CD8-positive, alpha-beta memory T cell (primary cell): ENCODE measurements at regions not wholly inside any gene's neighbourhood (a gene's known extent, or its start where the extent isn't known, plus 50 kb on each side); places are given as distances from the start of the nearest gene placed in this dataset.
"Not testable (repeated sequence)": the region's sequence is repeated elsewhere in the genome, so short reads cannot be mapped to it uniquely, and the experiment has no call there.

Source experiments
- CTCF ChIA-PET: fragments of 350-600 bp; sonication (Branson Sonifier 250); formaldehyde crosslinking; loops from one replicate; lab custom pipeline; 2021; ENCODE audit warnings: antibody characterized with exemption; lab: Charles Lee
- POLR2A ChIA-PET: fragments of 350-600 bp; sonication (Branson Sonifier 250); formaldehyde crosslinking; loops from one replicate; lab custom pipeline; 2021; ENCODE audit warnings: antibody characterized with exemption; lab: Charles Lee
- DNase-seq, 5 donors: peaks; one replicate each; pipeline versions ENCODE4 v3.0.0 to v3.0.0-alpha.2; 2020 to 2022; ENCODE audit warnings: mixed read lengths in 1 of 5
- H3K27ac ChIP-seq: one replicate; pipeline ENCODE4 v1.7.0; 2013; ENCODE audit warnings: low read depth, mild to moderate bottlenecking, low read length, moderate library complexity
- H3K27me3 ChIP-seq: 2 replicates; pipeline ENCODE4 v1.7.0; 2013; ENCODE audit warnings: low read length, mild to moderate bottlenecking; ENCODE audit not compliant: insufficient read depth, poor library complexity, severe bottlenecking
- H3K36me3 ChIP-seq: 2 replicates; pipeline ENCODE4 v1.7.0; 2013; ENCODE audit warnings: mild to moderate bottlenecking, low read length, moderate library complexity; ENCODE audit not compliant: insufficient read depth
- H3K4me1 ChIP-seq: 2 replicates; pipeline ENCODE4 v1.7.0; 2013; ENCODE audit warnings: mild to moderate bottlenecking, low read length, moderate library complexity; ENCODE audit not compliant: insufficient read depth
- H3K4me3 ChIP-seq: 2 replicates; pipeline ENCODE4 v1.7.0; 2013; ENCODE audit warnings: mild to moderate bottlenecking, low read length
- H3K9me3 ChIP-seq: 2 replicates; pipeline ENCODE4 v1.7.0; 2013; ENCODE audit warnings: mild to moderate bottlenecking, low read length
- H3K27ac Mint-ChIP-seq, 8 donors: one replicate each; pipeline ENCODE4 v1.8.0; 2020 to 2021; ENCODE audit warnings: mixed read lengths in 8 of 8, mild to moderate bottlenecking in 6 of 8, inconsistent platforms in 3 of 8, moderate library complexity in 3 of 8
- H3K27me3 Mint-ChIP-seq, 2 donors: one replicate each; pipeline ENCODE4 v1.8.0; 2020 to 2021; ENCODE audit warnings: mixed read lengths in 2 of 2, mild to moderate bottlenecking in 1 of 2, moderate library complexity in 1 of 2
- H3K36me3 Mint-ChIP-seq, 3 donors: one replicate each; pipeline ENCODE4 v1.8.0; 2020 to 2021; ENCODE audit warnings: mixed read lengths in 3 of 3, inconsistent platforms in 1 of 3, mild to moderate bottlenecking in 1 of 3
- H3K4me1 Mint-ChIP-seq, 3 donors: one replicate each; pipeline ENCODE4 v1.8.0; 2020 to 2021; ENCODE audit warnings: mixed read lengths in 3 of 3, inconsistent platforms in 1 of 3, mild to moderate bottlenecking in 1 of 3
- H3K4me3 Mint-ChIP-seq, 7 donors: one replicate each; pipeline ENCODE4 v1.8.0; 2020 to 2021; ENCODE audit warnings: mixed read lengths in 7 of 7, mild to moderate bottlenecking in 6 of 7, moderate library complexity in 4 of 7, inconsistent platforms in 2 of 7
- H3K9me3 Mint-ChIP-seq, 5 donors: one replicate each; pipeline ENCODE4 v1.8.0; 2020 to 2022; ENCODE audit warnings: mixed read lengths in 5 of 5, mild to moderate bottlenecking in 3 of 5, moderate library complexity in 2 of 5, inconsistent platforms in 1 of 5

DNA sequence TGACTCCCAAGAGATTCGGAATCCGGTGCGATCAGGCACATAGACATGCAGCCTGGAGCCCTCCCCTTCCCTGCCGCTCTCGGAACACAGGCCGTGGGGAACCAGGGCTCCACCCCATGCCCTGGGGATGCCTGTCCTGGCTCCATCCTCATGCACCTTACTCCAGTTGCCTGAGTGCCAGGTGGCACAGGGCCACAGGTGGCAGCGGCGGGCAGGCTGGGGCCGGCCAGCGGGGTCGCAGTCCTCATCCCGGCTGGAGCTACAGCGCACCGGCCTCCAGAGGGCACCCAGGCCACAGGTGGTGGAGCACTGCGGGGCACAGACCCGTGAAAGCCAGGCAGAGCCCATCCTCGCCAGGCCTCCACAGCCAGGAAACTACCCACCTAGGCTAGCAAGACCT lies 119.9 kb upstream of the AKAP13 start:
- H3K9me3 Mint-ChIP-seq, CTCF ChIA-PET, DNase-seq: not testable (repeated sequence)

DNA sequence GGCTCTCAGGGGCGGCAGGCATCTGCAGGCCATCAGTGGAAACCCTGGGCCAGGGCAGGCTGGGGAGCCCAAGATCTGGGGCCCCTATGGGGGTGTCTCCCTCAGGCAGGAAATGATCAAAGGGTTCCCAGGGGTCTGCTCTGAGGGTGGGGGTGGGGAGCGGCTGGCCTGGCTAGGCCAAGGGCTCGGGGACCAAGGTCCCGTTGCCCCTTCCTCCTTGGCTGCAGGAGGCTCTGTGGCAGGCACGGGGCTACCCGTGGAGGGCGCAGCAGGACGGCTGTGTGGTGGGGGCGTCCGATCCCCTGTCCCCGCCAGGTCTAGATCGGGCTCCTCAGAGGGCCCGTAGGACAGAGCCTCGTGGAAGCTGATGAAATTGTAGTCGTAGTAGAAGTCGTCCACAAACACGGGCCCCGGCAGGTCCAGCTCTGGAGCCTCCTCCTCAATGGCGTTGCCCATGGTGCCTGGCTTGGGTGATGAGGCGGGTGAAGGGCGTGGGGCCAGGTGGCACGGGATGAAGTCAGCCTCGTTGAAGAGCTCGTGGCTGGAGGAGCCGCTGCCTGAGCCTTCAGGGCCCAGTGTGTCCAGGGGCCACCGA lies 117.8 kb upstream of the AKAP13 start:
- H3K27me3 Mint-ChIP-seq, H3K36me3 ChIP-seq, CTCF ChIA-PET, POLR2A ChIA-PET, H3K27me3 ChIP-seq, DNase-seq, H3K4me3 Mint-ChIP-seq, H3K36me3 Mint-ChIP-seq, H3K9me3 ChIP-seq, H3K27ac ChIP-seq, H3K9me3 Mint-ChIP-seq, H3K27ac Mint-ChIP-seq, H3K4me1 ChIP-seq, H3K4me3 ChIP-seq, H3K4me1 Mint-ChIP-seq: not testable (repeated sequence)

More for the DNA sequence above, 119.9 kb upstream of the AKAP13 start:
- H3K4me3 ChIP-seq, H3K36me3 Mint-ChIP-seq, H3K27ac Mint-ChIP-seq, H3K36me3 ChIP-seq, H3K4me1 Mint-ChIP-seq, POLR2A ChIA-PET, H3K4me3 Mint-ChIP-seq, H3K27me3 ChIP-seq, H3K9me3 ChIP-seq, H3K4me1 ChIP-seq, H3K27me3 Mint-ChIP-seq, H3K27ac ChIP-seq: not testable (repeated sequence)

DNA sequence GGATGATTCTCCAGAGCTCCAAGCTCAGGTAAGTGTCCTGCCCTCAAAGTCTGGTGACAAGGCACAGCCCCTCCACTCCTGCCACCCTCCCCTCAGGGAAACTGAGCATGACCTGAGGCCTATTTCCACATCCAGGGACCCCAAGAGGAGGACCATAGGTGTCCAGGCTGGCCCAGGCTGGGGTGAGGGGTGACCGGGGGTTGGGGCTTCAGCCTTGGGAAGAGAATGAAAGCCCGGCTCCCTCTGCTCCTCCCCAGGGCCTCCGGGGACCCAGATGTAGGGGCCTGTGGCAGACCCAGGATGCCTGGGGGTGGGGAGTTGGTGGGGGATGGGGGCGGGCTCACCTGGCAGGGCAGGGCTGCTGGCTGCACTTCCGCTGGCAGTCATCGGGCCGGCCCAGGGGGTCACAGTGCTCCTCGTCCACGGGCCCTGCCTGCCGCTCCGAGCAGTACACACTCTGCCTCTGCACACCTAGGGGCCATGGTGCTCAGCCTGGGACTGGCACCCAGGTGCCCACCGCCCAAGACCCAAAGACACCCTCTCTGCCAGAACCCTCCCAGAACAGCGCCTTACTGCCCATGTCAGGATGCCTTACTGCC lies 116.5 kb upstream of the AKAP13 start:
- H3K4me3 ChIP-seq, H3K27me3 ChIP-seq, H3K4me3 Mint-ChIP-seq, CTCF ChIA-PET, H3K4me1 Mint-ChIP-seq, H3K9me3 ChIP-seq, DNase-seq, H3K9me3 Mint-ChIP-seq, POLR2A ChIA-PET, H3K36me3 Mint-ChIP-seq, H3K4me1 ChIP-seq, H3K36me3 ChIP-seq, H3K27me3 Mint-ChIP-seq, H3K27ac ChIP-seq: not testable (repeated sequence)
- peak overlapping the region in 1 of 8 donors; percentile 43 for H3K27ac Mint-ChIP-seq

DNA sequence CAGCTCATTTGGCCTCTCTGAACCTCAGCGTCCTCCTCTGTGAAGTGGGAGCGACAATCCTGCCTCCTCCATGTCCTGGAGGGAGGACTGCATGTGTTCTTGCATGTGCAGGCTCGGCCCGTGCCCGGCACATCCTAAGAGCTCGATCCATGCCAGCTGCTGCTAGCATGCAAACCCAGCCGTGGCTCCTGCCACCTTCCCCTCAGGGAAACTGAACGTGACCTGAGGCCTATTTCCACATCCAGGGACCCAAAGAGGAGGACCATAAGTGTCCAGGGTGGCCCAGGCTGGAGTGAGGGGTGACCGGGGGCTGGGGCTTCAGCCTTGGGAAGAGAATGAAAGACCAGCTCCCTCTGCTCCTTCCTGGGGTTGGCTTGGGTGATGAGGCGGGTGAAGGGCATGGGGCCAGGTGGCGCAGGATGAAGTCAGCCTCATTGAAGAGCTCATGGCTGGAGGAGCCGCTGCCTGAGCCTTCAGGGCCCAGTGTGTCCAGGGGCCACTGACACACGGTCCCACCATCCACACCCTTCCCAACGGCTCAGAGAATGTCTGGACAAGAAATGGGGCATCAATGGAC lies 115.7 kb upstream of the AKAP13 start:
- POLR2A ChIA-PET, H3K4me3 ChIP-seq, H3K36me3 Mint-ChIP-seq, H3K9me3 Mint-ChIP-seq, DNase-seq, H3K4me1 ChIP-seq, H3K27ac ChIP-seq, H3K9me3 ChIP-seq, H3K4me3 Mint-ChIP-seq, H3K36me3 ChIP-seq, H3K27me3 ChIP-seq, H3K4me1 Mint-ChIP-seq, H3K27ac Mint-ChIP-seq, H3K27me3 Mint-ChIP-seq, CTCF ChIA-PET: not testable (repeated sequence)

DNA sequence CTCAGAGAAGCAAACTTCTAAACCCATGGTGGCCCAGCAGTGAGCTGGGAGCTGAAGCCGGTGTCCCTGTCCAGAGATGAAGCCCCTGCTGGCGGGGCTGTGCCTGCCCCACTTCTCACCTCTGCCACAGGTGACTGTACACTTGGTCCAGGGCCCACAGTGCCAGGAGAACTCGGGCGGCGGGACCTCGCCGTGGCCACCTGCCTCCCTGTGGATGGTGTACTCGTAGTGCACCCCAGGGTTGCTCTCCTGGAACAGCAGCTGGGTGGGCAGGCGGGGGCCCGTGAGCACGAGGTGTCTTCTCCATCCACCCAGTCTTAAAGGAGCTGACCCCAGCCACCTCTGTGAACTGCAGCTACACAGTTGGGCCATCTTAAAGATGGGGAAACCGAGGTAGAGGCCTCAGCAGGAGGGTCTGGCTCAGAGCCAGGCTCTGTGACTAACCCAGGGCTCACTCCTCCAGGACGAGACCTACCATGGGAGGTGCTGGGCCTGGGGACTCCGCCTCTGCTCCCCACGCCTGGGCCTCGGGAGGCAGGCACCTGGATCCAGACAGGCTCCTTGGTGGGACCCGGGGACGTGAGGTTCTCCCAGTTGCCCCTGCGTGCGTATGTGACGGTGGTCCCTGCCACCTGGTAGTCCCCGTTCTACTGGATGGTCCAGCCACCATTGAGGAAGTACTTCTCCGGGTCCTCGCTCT lies 113.1 kb upstream of the AKAP13 start:
- H3K36me3 Mint-ChIP-seq, CTCF ChIA-PET, DNase-seq, H3K4me1 Mint-ChIP-seq, H3K27ac ChIP-seq, POLR2A ChIA-PET, H3K4me1 ChIP-seq, H3K27ac Mint-ChIP-seq, H3K4me3 ChIP-seq, H3K9me3 ChIP-seq, H3K9me3 Mint-ChIP-seq, H3K27me3 ChIP-seq, H3K4me3 Mint-ChIP-seq, H3K36me3 ChIP-seq, H3K27me3 Mint-ChIP-seq: not testable (repeated sequence)

DNA sequence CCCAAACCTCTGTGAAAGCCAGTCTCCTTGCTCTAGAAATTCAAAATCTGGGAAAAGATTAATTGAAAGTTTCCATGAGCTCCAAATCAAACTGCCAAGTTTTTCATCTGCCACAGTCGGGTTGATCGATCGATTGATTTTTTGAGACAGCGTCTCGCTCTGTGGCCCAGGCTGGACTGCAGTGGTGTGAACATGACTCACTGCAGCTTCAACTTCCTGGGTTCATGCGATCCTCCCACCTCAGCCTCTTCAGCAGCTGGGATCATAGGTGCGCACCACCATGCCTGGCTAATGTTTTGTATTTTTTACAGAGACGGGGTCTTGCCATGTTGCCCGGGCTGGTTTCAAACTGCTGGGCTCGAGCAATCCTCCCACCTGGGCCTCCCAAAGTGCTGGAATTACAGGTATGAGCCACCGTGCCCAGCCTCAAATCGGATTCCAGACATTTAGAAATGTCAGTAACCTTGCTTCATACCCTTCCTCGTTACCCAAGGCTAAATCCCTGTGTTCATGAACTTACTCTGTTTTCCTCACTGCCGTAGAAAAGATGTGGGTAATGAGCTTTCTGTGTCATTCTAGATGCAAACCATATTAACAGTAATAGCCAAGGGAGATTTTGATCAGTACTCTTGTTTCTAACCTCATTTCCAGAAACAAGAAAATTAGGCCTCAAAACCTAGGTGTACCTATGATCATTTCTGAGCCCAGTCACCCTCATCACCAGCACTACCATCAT lies 105.9 kb upstream of the AKAP13 start:
- Mint-ChIP-seq H3K9me3 (no peaks in the 10 kb centered on the region), H3K27me3 (peaks cover 0 to 5% of the 10 kb centered on the region in 2 donors), H3K4me1 (no peaks in the 10 kb centered on the region), H3K4me3 (no peak overlapping the region), H3K27ac (peak overlapping the region in 1 of 8 donors; percentile 21), H3K36me3 (no peaks in the 10 kb centered on the region)
- H3K27me3 ChIP-seq = no peaks in the 10 kb centered on the region
- no peak overlapping the region for H3K27ac ChIP-seq
- H3K4me3 ChIP-seq = no peak overlapping the region
- H3K36me3 ChIP-seq = no peaks in the 10 kb centered on the region
- H3K9me3 ChIP-seq = no peaks in the 10 kb centered on the region
- H3K4me1 ChIP-seq = no peaks in the 10 kb centered on the region
- no peak for DNase-seq
- ChIA-PET POLR2A (interaction anchor here (0.7 kb wide), 1 partner anchor 1134 kb away, joined by 3 read pairs; no protein-coding TSS in a partner anchor), CTCF (no interaction called here)

DNA sequence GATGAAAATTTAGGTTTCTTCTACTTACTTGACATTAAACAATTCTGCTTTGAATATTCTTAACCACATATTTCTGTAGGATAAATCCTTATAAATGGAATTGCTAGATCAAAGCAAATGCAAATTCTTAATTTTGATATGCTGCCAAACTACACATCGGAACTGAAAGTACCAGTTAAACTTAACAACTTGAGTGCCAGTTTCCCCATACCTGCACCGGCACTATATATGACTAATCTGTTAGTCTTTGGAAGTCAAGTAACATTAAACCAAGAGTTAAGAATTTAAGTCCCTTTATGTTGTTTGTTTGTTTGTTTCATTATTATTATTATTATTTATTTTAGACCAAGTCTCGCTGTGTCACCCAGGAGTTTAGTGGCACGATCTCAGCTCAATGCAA lies 103.9 kb upstream of the AKAP13 start:
- DNase-seq = no peak
- Mint-ChIP-seq H3K4me1 (no peaks in the 10 kb centered on the region), H3K27me3 (peaks cover 0 to 5% of the 10 kb centered on the region in 2 donors), H3K27ac (no peak overlapping the region), H3K4me3 (no peak overlapping the region), H3K36me3 (no peaks in the 10 kb centered on the region), H3K9me3 (no peaks in the 10 kb centered on the region)
- no peak overlapping the region for H3K4me3 ChIP-seq
- ChIA-PET CTCF (no interaction called here), POLR2A (no interaction called here)
- no peaks in the 10 kb centered on the region for H3K9me3 ChIP-seq
- no peaks in the 10 kb centered on the region for H3K27me3 ChIP-seq
- H3K36me3 ChIP-seq = no peaks in the 10 kb centered on the region
- H3K27ac ChIP-seq = no peak overlapping the region
- no peaks in the 10 kb centered on the region for H3K4me1 ChIP-seq

DNA sequence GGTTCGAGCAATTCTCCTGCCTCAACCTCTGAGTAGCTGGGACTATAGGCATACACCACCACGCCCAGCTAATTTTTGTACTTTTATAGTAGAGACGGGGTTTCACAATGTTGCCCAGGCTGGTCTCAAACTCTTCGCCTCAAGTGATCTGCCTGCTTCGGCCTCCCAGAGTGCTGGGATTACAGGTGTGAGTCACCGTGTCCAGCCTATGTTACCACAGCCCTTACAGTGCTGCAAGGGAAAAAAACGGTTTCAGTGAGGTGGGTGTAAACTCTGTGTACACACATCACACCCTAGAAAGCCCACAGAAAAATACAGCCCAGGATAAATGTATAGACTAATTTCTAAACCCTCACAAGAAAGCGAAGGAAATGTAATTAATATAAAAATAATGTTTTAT lies 103.5 kb upstream of the AKAP13 start:
- DNase-seq = no peak
- CTCF ChIA-PET = no interaction called here

More for the DNA sequence above, 103.5 kb upstream of the AKAP13 start:
- H3K27ac ChIP-seq = no peak overlapping the region
- no peak overlapping the region for H3K4me3 ChIP-seq
- H3K4me1 Mint-ChIP-seq = no peaks in the 10 kb centered on the region
- H3K9me3 Mint-ChIP-seq = no peaks in the 10 kb centered on the region
- H3K4me1 ChIP-seq = no peaks in the 10 kb centered on the region
- POLR2A ChIA-PET = no interaction called here
- no peak overlapping the region for H3K27ac Mint-ChIP-seq
- no peak overlapping the region for H3K4me3 Mint-ChIP-seq
- no peaks in the 10 kb centered on the region for H3K27me3 ChIP-seq
- no peaks in the 10 kb centered on the region for H3K9me3 ChIP-seq
- no peaks in the 10 kb centered on the region for H3K36me3 ChIP-seq
- peaks cover 0 to 5% of the 10 kb centered on the region in 2 donors for H3K27me3 Mint-ChIP-seq
- no peaks in the 10 kb centered on the region for H3K36me3 Mint-ChIP-seq
